Neuronal stem cell (in vitro differentiated cells): ENCODE measurements at regions not wholly inside any gene's neighbourhood (a gene's known extent, or its start where the extent isn't known, plus 50 kb on each side); places are given as distances from the start of the nearest gene placed in this dataset.

Experiments
- DNase-seq: peaks from one replicate; pipeline ENCODE4 v3.0.0-alpha.2; 2013; ENCODE audit warnings: low spot score
- H2AFZ ChIP-seq: one replicate; pipeline ENCODE4 v1.6.1; 2013; ENCODE audit warnings: mild to moderate bottlenecking, low read length, inconsistent platforms
- H2AK5ac ChIP-seq: 2 replicates; pipeline ENCODE4 v1.6.1; 2013; ENCODE audit warnings: low read depth, mild to moderate bottlenecking, inconsistent platforms, low read length, moderate library complexity, mixed read lengths
- H2BK120ac ChIP-seq: 2 replicates; pipeline ENCODE4 v1.6.1; 2013; ENCODE audit warnings: low read depth, mild to moderate bottlenecking, inconsistent platforms, low read length, moderate library complexity, mixed read lengths
- H2BK12ac ChIP-seq: one replicate; pipeline ENCODE4 v1.6.1; 2013; ENCODE audit warnings: low read length, inconsistent platforms
- H2BK15ac ChIP-seq: 2 replicates; pipeline ENCODE4 v1.6.1; 2013; ENCODE audit warnings: mild to moderate bottlenecking, low read length, inconsistent platforms, mixed read lengths
- H2BK5ac ChIP-seq: one replicate; pipeline ENCODE4 v1.6.1; 2013; ENCODE audit warnings: inconsistent platforms, mild to moderate bottlenecking, low read length, moderate library complexity
- H3K14ac ChIP-seq: one replicate; pipeline ENCODE4 v1.6.1; 2013; ENCODE audit warnings: low read length, inconsistent platforms
- H3K18ac ChIP-seq: 2 replicates; pipeline ENCODE4 v1.6.1; 2013; ENCODE audit warnings: low read length, inconsistent platforms
- H3K23ac ChIP-seq: 2 replicates; pipeline ENCODE4 v1.6.1; 2013; ENCODE audit warnings: low read depth, mild to moderate bottlenecking, mixed read lengths, low read length, inconsistent platforms; ENCODE audit not compliant: poor library complexity
- H3K27ac ChIP-seq: replicated peaks from 3 replicates; pipeline ENCODE4 v1.5.1; 2013; ENCODE audit warnings: low read length, inconsistent platforms
- H3K27me3 ChIP-seq, 3 experiments: 2 replicates each; pipeline ENCODE4 v1.6.1; 2013; ENCODE audit warnings: low read length in 3 of 3, mild to moderate bottlenecking in 2 of 3, inconsistent platforms in 1 of 3, low read depth in 1 of 3, mixed read lengths in 1 of 3, moderate library complexity in 1 of 3; ENCODE audit not compliant: control insufficient read depth in 3 of 3, insufficient read depth in 3 of 3
- H3K36me3 ChIP-seq, 2 donors: replicated peaks in 1 of 2; 2 replicates each; pipeline ENCODE4 v1.6.1; 2013; ENCODE audit warnings: low read length in 2 of 2; ENCODE audit not compliant: control insufficient read depth in 2 of 2, insufficient read depth in 2 of 2
- H3K4ac ChIP-seq: 2 replicates; pipeline ENCODE4 v1.6.1; 2013; ENCODE audit warnings: inconsistent platforms, mild to moderate bottlenecking, low read length, moderate library complexity
- H3K4me1 ChIP-seq, 2 donors: 1 replicate in 1 of 2; 2 replicates in 1 of 2; pipeline ENCODE4 v1.6.1; 2013; ENCODE audit warnings: low read length in 2 of 2, low read depth in 1 of 2; ENCODE audit not compliant: control insufficient read depth in 2 of 2, insufficient read depth in 1 of 2
- H3K4me2 ChIP-seq: one replicate; pipeline ENCODE4 v1.6.1; 2013; ENCODE audit warnings: mild to moderate bottlenecking, low read length, inconsistent platforms; ENCODE audit not compliant: insufficient read depth, poor library complexity, severe bottlenecking
- H3K4me3 ChIP-seq, 2 donors: 2 replicates each; pipeline ENCODE4 v1.5.1; 2013; ENCODE audit warnings: low read length in 2 of 2, mild to moderate bottlenecking in 2 of 2, inconsistent platforms in 1 of 2, moderate library complexity in 1 of 2
- H3K79me1 ChIP-seq: one replicate; pipeline ENCODE4 v1.6.1; 2013; ENCODE audit warnings: low read depth, mild to moderate bottlenecking, inconsistent platforms, low read length, moderate library complexity
- H3K9ac ChIP-seq: one replicate; pipeline ENCODE4 v1.6.1; 2013; ENCODE audit warnings: mild to moderate bottlenecking, low read depth, low read length, inconsistent platforms; ENCODE audit not compliant: poor library complexity
- H3K9me3 ChIP-seq, 2 donors: replicated peaks in 1 of 2; 2 replicates each; pipeline versions ENCODE3 to v1.6.1; 2013; ENCODE audit warnings: low read length in 2 of 2, mild to moderate bottlenecking in 2 of 2, inconsistent platforms in 1 of 2, low read depth in 1 of 2, mixed read lengths in 1 of 2, moderate library complexity in 1 of 2; ENCODE audit not compliant: control insufficient read depth in 2 of 2, insufficient read depth in 1 of 2
- H4K8ac ChIP-seq: one replicate; pipeline ENCODE4 v1.6.1; 2013; ENCODE audit warnings: low read depth, mild to moderate bottlenecking, inconsistent platforms, low read length, moderate library complexity
- H4K91ac ChIP-seq: one replicate; pipeline ENCODE4 v1.6.1; 2013; ENCODE audit warnings: low read length, low read depth, mild to moderate bottlenecking, inconsistent platforms; ENCODE audit not compliant: poor library complexity
- WGBS, 2 donors: extraction: QIAGEN DNeasy Blood & Tissue Kit; methylation state at CpG; one replicate each; pipeline ENCODE4 v1.1.7; 2013; ENCODE audit warnings: missing lambda C conversion rate in 2 of 2, mixed read lengths in 1 of 2; ENCODE audit not compliant: insufficient read length in 2 of 2, insufficient replicate concordance in 1 of 2; ENCODE audit errors: extremely low coverage in 2 of 2; 5-methylcytosine and 5-hydroxymethylcytosine counted together

- no peak overlapping the region for H2BK5ac ChIP-seq
- H3K9me3 ChIP-seq: no peaks in the 10 kb centered on the region
- H3K14ac ChIP-seq: no peak overlapping the region
- H2BK15ac ChIP-seq: no peak overlapping the region
- no peak for DNase-seq
- H3K36me3 ChIP-seq: peaks cover 0 to 2% of the 10 kb centered on the region in 2 donors
- no peaks in the 10 kb centered on the region for H3K4me1 ChIP-seq
- WGBS, 2 donors: no CpG with 5 or more reads among the region's 1 CpG
- no peak overlapping the region for H3K23ac ChIP-seq
- H3K4me3 ChIP-seq: no peak overlapping the region
- no peaks in the 10 kb centered on the region for H3K27me3 ChIP-seq
- no peak overlapping the region for H3K27ac ChIP-seq
- H3K79me1 ChIP-seq: no peaks in the 10 kb centered on the region
- H3K9ac ChIP-seq: no peak overlapping the region
- no peak overlapping the region for H2AK5ac ChIP-seq
- no peak overlapping the region for H4K91ac ChIP-seq
- H3K18ac ChIP-seq: no peak overlapping the region
- no peak overlapping the region for H3K4ac ChIP-seq
- H2BK120ac ChIP-seq: no peak overlapping the region
- no peak overlapping the region for H4K8ac ChIP-seq
- no peak overlapping the region for H3K4me2 ChIP-seq
- H2AFZ ChIP-seq: no peak overlapping the region
- H2BK12ac ChIP-seq: no peak overlapping the region
Observed at GRCh38 chr4:66805582-66805981, 739.7 kb downstream of the CENPC start.

GRCh38 chr4:66804979-66805378, 740.3 kb downstream of the CENPC start:
- no CpG with 5 or more reads among the region's 3 CpGs for WGBS, 2 donors
- no peak overlapping the region for H2AK5ac ChIP-seq
- no peak overlapping the region for H2BK15ac ChIP-seq
- H3K4ac ChIP-seq: no peak overlapping the region
- no peak overlapping the region for H2BK5ac ChIP-seq
- H4K91ac ChIP-seq: no peak overlapping the region
- no peak overlapping the region for H2AFZ ChIP-seq
- no peaks in the 10 kb centered on the region for H3K4me1 ChIP-seq
- H3K9me3 ChIP-seq: no peaks in the 10 kb centered on the region
- H3K36me3 ChIP-seq: peaks cover 0 to 2% of the 10 kb centered on the region in 2 donors
- H2BK120ac ChIP-seq: no peak overlapping the region
- no peak overlapping the region for H3K27ac ChIP-seq
- DNase-seq: no peak
- no peak overlapping the region for H3K4me3 ChIP-seq
- no peak overlapping the region for H4K8ac ChIP-seq
- H3K27me3 ChIP-seq: no peaks in the 10 kb centered on the region
- H3K79me1 ChIP-seq: no peaks in the 10 kb centered on the region
- H3K14ac ChIP-seq: no peak overlapping the region
- no peak overlapping the region for H3K9ac ChIP-seq
- no peak overlapping the region for H2BK12ac ChIP-seq
- no peak overlapping the region for H3K18ac ChIP-seq
- no peak overlapping the region for H3K23ac ChIP-seq
- H3K4me2 ChIP-seq: no peak overlapping the region

- Histone ChIP-seq H2BK120ac (no peak overlapping the region), H4K91ac (no peak overlapping the region), H3K4me2 (no peak overlapping the region), H3K4ac (no peak overlapping the region), H3K18ac (no peak overlapping the region), H4K8ac (no peak overlapping the region), H3K23ac (no peak overlapping the region), H3K14ac (no peak overlapping the region), H3K4me1 (no peaks in the 10 kb centered on the region), H3K9ac (no peak overlapping the region), H2BK5ac (no peak overlapping the region), H2BK15ac (no peak overlapping the region), H3K27me3 (no peaks in the 10 kb centered on the region), H2AFZ (no peak overlapping the region), H3K79me1 (no peaks in the 10 kb centered on the region), H3K36me3 (peaks cover 0 to 2% of the 10 kb centered on the region in 2 donors), H3K27ac (no peak overlapping the region), H3K9me3 (no peaks in the 10 kb centered on the region), H2AK5ac (no peak overlapping the region), H2BK12ac (no peak overlapping the region), H3K4me3 (no peak overlapping the region)
- DNase-seq: no peak
- WGBS, 2 donors: no CpG with 5 or more reads among the region's 2 CpGs
Observed at GRCh38 chr4:66797608-66798007, 747.7 kb downstream of the CENPC start.

DNA sequence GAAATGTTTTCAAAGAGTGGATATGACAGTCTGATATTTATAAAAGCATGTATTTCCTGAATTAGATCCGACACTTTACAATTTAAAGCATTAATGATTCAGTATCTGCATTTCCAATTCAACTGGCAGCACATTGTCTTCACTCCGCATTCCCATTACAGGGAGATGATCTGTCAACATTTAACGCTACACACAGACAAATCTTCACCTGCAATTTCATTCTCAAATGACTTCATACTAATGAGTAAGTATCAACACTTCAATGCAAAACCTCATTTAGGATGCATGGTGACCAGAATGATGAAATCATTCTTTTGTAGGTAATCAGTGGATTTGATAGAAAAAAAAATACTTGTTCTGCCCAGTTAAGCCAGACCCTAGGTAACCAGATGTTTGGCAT, 749.6 kb downstream of the CENPC start:
- no CpG with 5 or more reads among the region's 3 CpGs for WGBS, 2 donors

More for the DNA sequence above, 749.6 kb downstream of the CENPC start:
- no peak for DNase-seq
- Histone ChIP-seq H3K4me1 (no peaks in the 10 kb centered on the region), H3K27ac (no peak overlapping the region), H2BK15ac (no peak overlapping the region), H3K4ac (no peak overlapping the region), H3K4me2 (no peak overlapping the region), H3K27me3 (no peaks in the 10 kb centered on the region), H2BK120ac (no peak overlapping the region), H2BK5ac (no peak overlapping the region), H4K8ac (no peak overlapping the region), H3K9ac (no peak overlapping the region), H3K23ac (no peak overlapping the region), H2AK5ac (no peak overlapping the region), H3K18ac (no peak overlapping the region), H4K91ac (no peak overlapping the region), H3K4me3 (no peak overlapping the region), H3K36me3 (no peaks in the 10 kb centered on the region), H2BK12ac (no peak overlapping the region), H3K14ac (no peak overlapping the region), H3K9me3 (no peaks in the 10 kb centered on the region), H2AFZ (no peak overlapping the region), H3K79me1 (no peaks in the 10 kb centered on the region)
